Stomach (tissue), 8 donors: ENCODE measurements at regions not wholly inside any gene's neighbourhood (a gene's known extent, or its start where the extent isn't known, plus 50 kb on each side); places are given as distances from the start of the nearest gene placed in this dataset.

Experiments used
- DNase-seq, 2 donors: peaks; one replicate each; pipeline versions ENCODE4 v3.0.0 to v3.0.0-alpha.2; 2013 to 2019
- H3K27ac ChIP-seq, 5 donors: fragments of 200-600 bp in 4 of 5; sonication (generic) in 4 of 5; one replicate each; pipeline ENCODE4 v1.5.1; 2013 to 2019; ENCODE audit warnings: mild to moderate bottlenecking in 1 of 5, moderate library complexity in 1 of 5
- H3K27me3 ChIP-seq, 3 donors: fragments of 200-600 bp; sonication (generic); one replicate each; pipeline ENCODE4 v1.5.1; 2017 to 2019; ENCODE audit warnings: mixed run types in 1 of 3
- H3K36me3 ChIP-seq, 4 donors: fragments of 200-600 bp; sonication (generic); 1 replicate in 3 of 4; 2 replicates in 1 of 4; pipeline ENCODE4 v1.5.1; 2016 to 2019
- H3K4me1 ChIP-seq, 4 donors: fragments of 200-600 bp; sonication (generic); one replicate each; pipeline ENCODE4 v1.5.1; 2016 to 2019
- H3K4me3 ChIP-seq, 4 donors: fragments of 200-600 bp; sonication (generic) in 3 of 4; one replicate each; pipeline ENCODE4 v1.5.1; 2016 to 2019; ENCODE audit warnings: mild to moderate bottlenecking in 1 of 4
- H3K9me3 ChIP-seq, 4 donors: fragments of 200-600 bp; sonication (generic); one replicate each; pipeline ENCODE4 v1.5.1; 2016 to 2019
- EP300 ChIP-seq: sonication (generic); formaldehyde crosslinking; IDR thresholded peaks from one replicate; pipeline ENCODE4 v1.6.1; 2017; ENCODE audit warnings: antibody characterized with exemption
- POLR2A ChIP-seq, 4 donors: fragments of 450-650 bp; IDR thresholded peaks; one replicate each; pipeline ENCODE4 v1.6.1; 2016; ENCODE audit warnings: antibody characterized with exemption in 4 of 4, control low read depth in 2 of 4, mild to moderate bottlenecking in 1 of 4, moderate library complexity in 1 of 4
- POLR2AphosphoS5 ChIP-seq, 3 donors: sonication (generic); formaldehyde crosslinking; IDR thresholded peaks; one replicate each; pipeline ENCODE4 v1.6.1; 2016; ENCODE audit warnings: antibody characterized with exemption in 3 of 3
- WGBS, 5 donors: extraction: QIAGEN DNeasy Blood & Tissue Kit in 3 of 5; methylation state at CpG; one replicate each; pipeline versions ENCODE4 v1.1.5 to v1.1.7; 2013 to 2018; 5-methylcytosine and 5-hydroxymethylcytosine counted together
- intact Hi-C: fragments of 100-400 bp; cut with DNase I; formaldehyde crosslinking; loops from one replicate; pipeline ENCODE4 v1.15.1; 2023; ENCODE audit warnings: low total_unique reads
- TF ChIP-seq, protein P1 (sequence below), 7 experiments: fragments of 450-650 bp in 4 of 7; fragments of 200-600 bp in 3 of 7; sonication (generic) in 3 of 7; IDR thresholded peaks; one replicate each; pipeline ENCODE4 v1.5.1; 2016 to 2019; ENCODE audit warnings: antibody characterized with exemption in 7 of 7, control low read depth in 2 of 7, mild to moderate bottlenecking in 1 of 7
- donor health status: healthy with polysubstance abuse.
- donor health status: Bipolar disorder and iron deficiency.
- donor health status: healthy.

GRCh38 chr20:48557380-48557779, 270.4 kb downstream of the PREX1 start:
- WGBS, 5 donors = 75 to 85% (median 83%) methylated on average over 3 of the region's 3 CpGs
- Histone ChIP-seq H3K4me1 (no peaks in the 10 kb centered on the region), H3K9me3 (no peaks in the 10 kb centered on the region), H3K27me3 (peaks cover 0 to 9% (median 0%) of the 10 kb centered on the region in 3 donors), H3K36me3 (no peaks in the 10 kb centered on the region), H3K4me3 (no peak overlapping the region), H3K27ac (no peak overlapping the region)
- TF ChIP-seq POLR2AphosphoS5 (IDR thresholded peaks at IDR 0.05) (no peak), POLR2A (IDR thresholded peaks at IDR 0.05) (no peak), EP300 (no peak)
- TF ChIP-seq, protein P1, sequence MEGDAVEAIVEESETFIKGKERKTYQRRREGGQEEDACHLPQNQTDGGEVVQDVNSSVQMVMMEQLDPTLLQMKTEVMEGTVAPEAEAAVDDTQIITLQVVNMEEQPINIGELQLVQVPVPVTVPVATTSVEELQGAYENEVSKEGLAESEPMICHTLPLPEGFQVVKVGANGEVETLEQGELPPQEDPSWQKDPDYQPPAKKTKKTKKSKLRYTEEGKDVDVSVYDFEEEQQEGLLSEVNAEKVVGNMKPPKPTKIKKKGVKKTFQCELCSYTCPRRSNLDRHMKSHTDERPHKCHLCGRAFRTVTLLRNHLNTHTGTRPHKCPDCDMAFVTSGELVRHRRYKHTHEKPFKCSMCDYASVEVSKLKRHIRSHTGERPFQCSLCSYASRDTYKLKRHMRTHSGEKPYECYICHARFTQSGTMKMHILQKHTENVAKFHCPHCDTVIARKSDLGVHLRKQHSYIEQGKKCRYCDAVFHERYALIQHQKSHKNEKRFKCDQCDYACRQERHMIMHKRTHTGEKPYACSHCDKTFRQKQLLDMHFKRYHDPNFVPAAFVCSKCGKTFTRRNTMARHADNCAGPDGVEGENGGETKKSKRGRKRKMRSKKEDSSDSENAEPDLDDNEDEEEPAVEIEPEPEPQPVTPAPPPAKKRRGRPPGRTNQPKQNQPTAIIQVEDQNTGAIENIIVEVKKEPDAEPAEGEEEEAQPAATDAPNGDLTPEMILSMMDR (IDR thresholded peaks at IDR 0.05) = no peak
- intact Hi-C loops = no loop called here
- DNase-seq = no peak

- intact Hi-C loops = no loop called here
These were observed 270.8 kb downstream of the PREX1 start for GRCh38 chr20:48556956-48557355.

DNA sequence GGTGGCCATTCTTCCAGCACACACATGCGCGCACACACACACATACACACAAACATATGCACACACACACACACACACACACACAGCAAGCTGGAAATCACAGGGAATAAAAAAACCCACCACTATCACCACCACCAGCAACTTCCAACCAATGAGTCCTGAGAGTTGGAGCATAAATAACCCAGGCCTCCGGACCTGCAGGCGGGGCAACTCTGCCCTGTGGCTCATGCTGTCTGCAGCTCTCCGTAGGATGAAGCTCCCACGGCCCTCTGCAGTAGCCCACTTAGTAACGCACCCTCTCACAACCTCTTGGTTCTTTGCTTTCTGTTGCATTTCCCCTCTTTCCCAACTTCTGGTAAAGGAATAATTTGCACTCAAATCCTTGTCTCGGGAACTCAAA, 275.2 kb downstream of the PREX1 start:
- no peak for DNase-seq
- no peak overlapping the region for H3K27ac ChIP-seq
- no peaks in the 10 kb centered on the region for H3K9me3 ChIP-seq
- peaks cover 0 to 19% (median 0%) of the 10 kb centered on the region in 3 donors for H3K27me3 ChIP-seq
- TF ChIP-seq POLR2A (IDR thresholded peaks at IDR 0.05) = no peak
- no peak for TF ChIP-seq POLR2AphosphoS5 (IDR thresholded peaks at IDR 0.05)
- TF ChIP-seq, protein P1 (IDR thresholded peaks at IDR 0.05) = no peak
- TF ChIP-seq EP300 = no peak
- H3K4me3 ChIP-seq = no peak overlapping the region
- no peaks in the 10 kb centered on the region for H3K4me1 ChIP-seq
- no peaks in the 10 kb centered on the region for H3K36me3 ChIP-seq
- intact Hi-C loops = no loop called here
- 80 to 92% (median 85%) methylated on average over 8 of the region's 8 CpGs for WGBS, 5 donors

More at GRCh38 chr20:48556956-48557355, 270.8 kb downstream of the PREX1 start:
- no peak overlapping the region for H3K4me3 ChIP-seq
- WGBS, 5 donors = 55 to 66% (median 57%) methylated on average over 6 of the region's 6 CpGs
- peak in 1 of 2 donors; percentile 26 for DNase-seq
- no peaks in the 10 kb centered on the region for H3K4me1 ChIP-seq
- peaks cover 0 to 11% (median 0%) of the 10 kb centered on the region in 3 donors for H3K27me3 ChIP-seq
- no peak for TF ChIP-seq POLR2A (IDR thresholded peaks at IDR 0.05)
- TF ChIP-seq, protein P1 (IDR thresholded peaks at IDR 0.05) = no peak
- no peak for TF ChIP-seq POLR2AphosphoS5 (IDR thresholded peaks at IDR 0.05)
- TF ChIP-seq EP300 = no peak
- H3K27ac ChIP-seq = no peak overlapping the region
- H3K36me3 ChIP-seq = no peaks in the 10 kb centered on the region
- H3K9me3 ChIP-seq = no peaks in the 10 kb centered on the region

DNA sequence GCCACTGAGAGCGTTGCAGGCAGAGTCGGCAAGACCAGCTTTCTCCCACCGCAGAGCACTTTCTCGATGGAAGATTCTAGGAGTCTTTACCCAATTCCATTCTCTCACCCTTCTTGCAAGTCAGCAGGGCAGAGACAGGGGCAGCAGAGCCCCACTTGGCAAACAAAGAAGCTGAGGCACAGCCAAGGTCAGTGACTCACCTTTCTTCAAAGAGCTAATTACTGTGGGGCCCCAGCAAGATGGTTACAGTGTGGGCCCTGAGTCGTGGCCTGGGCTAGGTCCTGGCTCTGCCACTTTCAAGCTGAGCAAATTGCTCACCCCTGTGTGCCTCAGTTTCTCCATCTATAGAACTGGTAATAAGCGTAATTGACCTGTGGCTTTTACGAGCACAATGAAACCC, 277.0 kb downstream of the PREX1 start:
- intact Hi-C loops = no loop called here
- Histone ChIP-seq H3K4me3 (no peak overlapping the region), H3K27me3 (peaks cover 0 to 19% (median 0%) of the 10 kb centered on the region in 3 donors), H3K27ac (no peak overlapping the region), H3K4me1 (no peaks in the 10 kb centered on the region), H3K9me3 (no peaks in the 10 kb centered on the region), H3K36me3 (no peaks in the 10 kb centered on the region)
- TF ChIP-seq, protein P1 (IDR thresholded peaks at IDR 0.05) = no peak
- no peak for TF ChIP-seq POLR2A (IDR thresholded peaks at IDR 0.05)
- TF ChIP-seq POLR2AphosphoS5 (IDR thresholded peaks at IDR 0.05) = no peak
- TF ChIP-seq EP300 = no peak
- 61 to 75% (median 70%) methylated on average over 6 to 7 of the region's 7 CpGs for WGBS, 5 donors
- peak in 1 of 2 donors; percentile 45 for DNase-seq
